ENCODE measurements at regions not wholly inside any gene's neighbourhood (a gene's known extent, or its start where the extent isn't known, plus 50 kb on each side); places are given as distances from the start of the nearest gene placed in this dataset.

GRCh38 chr22:48477031-48477721 lies 1350.5 kb downstream of the BRD1 start:
- peak in 1 of 2 experiments; percentile 29 for DNase-seq (ENCODE audit: low spot score in 2 of 2)
- H3K4me3 ChIP-seq: no peak overlapping the region
- H3K9me3 ChIP-seq: no peaks in the 10 kb centered on the region
- H3K4me1 ChIP-seq: no peaks in the 10 kb centered on the region; the same call in 1 of the 2 replicates
- in situ Hi-C loops (cut with MboI; ENCODE audit: low sequenced_read_pairs): no loop called here
- no peaks in the 10 kb centered on the region for H3K36me3 ChIP-seq (replicated peaks)
- H3K27me3 ChIP-seq (ENCODE audit: low read depth): no peaks in the 10 kb centered on the region

DNA sequence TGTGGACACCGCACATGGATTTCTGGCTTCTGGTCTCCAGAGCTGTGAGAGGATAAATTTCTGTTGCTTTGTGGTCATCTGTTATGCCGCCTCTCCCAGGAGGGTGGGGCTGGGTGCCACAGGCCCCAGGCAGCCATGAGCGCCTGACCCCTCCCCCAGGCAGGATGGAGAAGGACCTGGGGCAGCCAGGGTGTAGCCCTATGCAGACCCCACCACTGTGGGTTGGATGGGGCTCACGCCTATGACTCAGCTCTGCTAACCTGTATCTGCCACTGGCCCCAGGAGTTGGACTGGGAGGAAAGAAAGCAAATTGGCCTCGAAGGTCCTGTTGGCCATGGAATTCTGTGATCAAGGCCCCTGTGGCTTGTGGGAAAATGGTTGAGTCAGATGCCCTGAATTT lies 1351.1 kb downstream of the BRD1 start:
- H3K9me3 ChIP-seq: no peaks in the 10 kb centered on the region
- DNase-seq (ENCODE audit: low spot score in 2 of 2): no peak
- no peaks in the 10 kb centered on the region for H3K27me3 ChIP-seq (ENCODE audit: low read depth)
- no peaks in the 10 kb centered on the region; the same call in 1 of the 2 replicates for H3K4me1 ChIP-seq
- in situ Hi-C loops (cut with MboI; ENCODE audit: low sequenced_read_pairs): no loop called here
- H3K4me3 ChIP-seq: no peak overlapping the region
- no peaks in the 10 kb centered on the region for H3K36me3 ChIP-seq (replicated peaks)

DNA sequence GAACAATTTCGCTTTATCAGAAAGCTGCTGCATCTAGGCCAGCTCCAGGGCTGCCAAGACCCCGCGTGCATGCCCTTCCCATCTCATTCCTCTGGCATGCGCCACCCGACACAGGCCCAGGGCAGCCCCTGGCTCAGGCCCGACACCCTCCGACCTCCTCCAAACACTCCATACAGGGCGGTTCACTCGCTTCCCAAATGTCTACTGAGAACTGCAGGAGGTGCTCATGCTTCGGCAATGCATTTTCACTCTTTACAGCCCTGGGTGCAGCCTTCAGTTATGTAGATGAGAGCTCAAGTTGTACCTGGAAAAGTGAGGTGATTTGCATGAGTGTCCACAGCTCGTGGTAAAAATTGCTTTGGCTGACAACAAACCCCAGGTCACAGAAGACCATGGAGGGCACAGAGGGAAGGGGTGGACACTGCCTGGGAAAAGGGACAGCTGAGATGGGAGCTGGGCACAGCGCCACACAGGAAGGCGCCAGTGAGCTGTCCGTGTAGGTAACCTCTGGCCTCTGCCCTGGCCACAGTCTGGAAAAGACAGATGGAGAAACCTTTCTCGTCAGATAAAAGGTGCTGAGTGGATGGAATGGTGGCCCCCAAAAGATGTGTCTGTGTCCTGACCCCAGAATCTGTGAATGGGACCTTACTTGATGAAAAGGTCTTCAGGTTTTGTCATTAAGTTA lies 1351.9 kb downstream of the BRD1 start:
- no peak overlapping the region for H3K4me3 ChIP-seq
- H3K27me3 ChIP-seq (ENCODE audit: low read depth): no peaks in the 10 kb centered on the region
- in situ Hi-C loops (cut with MboI; ENCODE audit: low sequenced_read_pairs): no loop called here
- H3K4me1 ChIP-seq: no peaks in the 10 kb centered on the region; the same call in 1 of the 2 replicates
- no peaks in the 10 kb centered on the region for H3K36me3 ChIP-seq (replicated peaks)
- no peaks in the 10 kb centered on the region for H3K9me3 ChIP-seq
- no peak for DNase-seq (ENCODE audit: low spot score in 2 of 2)

DNA sequence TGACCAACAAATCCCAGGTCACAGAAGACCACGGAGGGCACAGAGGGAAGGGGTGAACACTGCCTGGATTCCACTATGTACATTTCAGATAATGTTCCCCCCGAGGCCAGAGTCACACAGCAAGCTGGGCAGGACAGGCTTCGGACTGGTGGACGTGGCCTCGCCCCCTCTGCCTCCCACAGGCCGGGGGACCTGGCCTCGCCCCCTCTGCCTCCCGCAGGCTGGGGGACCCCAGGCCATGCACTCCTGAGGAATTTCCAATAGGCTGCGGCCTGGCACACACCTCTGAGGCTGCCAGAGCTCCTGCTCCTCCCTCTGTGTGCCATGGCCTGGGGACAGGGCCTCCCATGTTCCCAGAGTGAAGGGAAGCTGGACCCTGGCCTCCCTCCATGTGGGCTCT lies 1352.8 kb downstream of the BRD1 start:
- Histone ChIP-seq H3K27me3 (ENCODE audit: low read depth) (no peaks in the 10 kb centered on the region), H3K36me3 (replicated peaks) (no peaks in the 10 kb centered on the region), H3K9me3 (no peaks in the 10 kb centered on the region), H3K4me1 (no peaks in the 10 kb centered on the region; the same call in 1 of the 2 replicates), H3K4me3 (no peak overlapping the region)
- DNase-seq (ENCODE audit: low spot score in 2 of 2): no peak
- in situ Hi-C loops (cut with MboI; ENCODE audit: low sequenced_read_pairs): no loop called here

GRCh38 chr22:48473202-48473601 lies 1354.5 kb downstream of the BRD1 start:
- no peaks in the 10 kb centered on the region; the same call in 1 of the 2 replicates for H3K4me1 ChIP-seq
- in situ Hi-C loops (cut with MboI; ENCODE audit: low sequenced_read_pairs): no loop called here
- no peaks in the 10 kb centered on the region for H3K36me3 ChIP-seq (replicated peaks)

GRCh38 chr22:48464246-48464645 lies 1363.4 kb downstream of the BRD1 start:
- Histone ChIP-seq H3K4me3 (no peak overlapping the region), H3K36me3 (replicated peaks) (no peaks in the 10 kb centered on the region), H3K4me1 (no peaks in the 10 kb centered on the region), H3K27me3 (ENCODE audit: low read depth) (no peaks in the 10 kb centered on the region), H3K9me3 (no peaks in the 10 kb centered on the region)
- no peak for DNase-seq (ENCODE audit: low spot score in 2 of 2)
- in situ Hi-C loops (cut with MboI; ENCODE audit: low sequenced_read_pairs): no loop called here

More at GRCh38 chr22:48473202-48473601, 1354.5 kb downstream of the BRD1 start:
- DNase-seq (ENCODE audit: low spot score in 2 of 2): no peak
- Histone ChIP-seq H3K9me3 (no peaks in the 10 kb centered on the region), H3K4me3 (no peak overlapping the region), H3K27me3 (ENCODE audit: low read depth) (no peaks in the 10 kb centered on the region)

GRCh38 chr22:48459859-48460823 lies 1367.5 kb downstream of the BRD1 start:
- no peaks in the 10 kb centered on the region for H3K9me3 ChIP-seq
- H3K36me3 ChIP-seq (replicated peaks): no peaks in the 10 kb centered on the region
- no peaks in the 10 kb centered on the region for H3K4me1 ChIP-seq
- H3K27me3 ChIP-seq (ENCODE audit: low read depth): no peaks in the 10 kb centered on the region
- H3K4me3 ChIP-seq: no peak overlapping the region
- in situ Hi-C loops (cut with MboI; ENCODE audit: low sequenced_read_pairs): no loop called here
- no peak for DNase-seq (ENCODE audit: low spot score in 2 of 2)

- no peaks in the 10 kb centered on the region for H3K4me1 ChIP-seq
- in situ Hi-C loops (cut with MboI; ENCODE audit: low sequenced_read_pairs): no loop called here
Observed at GRCh38 chr22:48459259-48459658, 1368.4 kb downstream of the BRD1 start.

DNA sequence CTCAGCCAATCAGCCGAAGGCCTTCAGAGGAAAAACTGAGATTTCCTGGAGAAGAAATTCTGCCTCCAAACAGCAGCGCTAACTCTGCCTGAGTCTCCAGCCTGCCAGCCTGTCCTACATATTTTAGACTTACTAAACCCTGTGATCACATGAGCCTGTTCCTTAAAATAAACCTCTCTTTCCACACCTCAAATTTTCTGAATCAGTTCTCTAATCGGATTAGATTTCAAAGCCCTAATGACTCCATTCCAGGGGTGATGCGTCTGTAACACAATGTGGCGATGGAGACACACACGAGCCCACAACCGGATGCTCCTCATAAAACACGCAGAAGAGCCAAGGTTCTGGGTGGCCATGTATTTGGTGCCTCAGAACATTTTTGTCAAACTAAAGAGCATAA lies 1371.2 kb downstream of the BRD1 start:
- Histone ChIP-seq H3K27me3 (ENCODE audit: low read depth) (no peaks in the 10 kb centered on the region), H3K4me3 (no peak overlapping the region), H3K36me3 (replicated peaks) (no peaks in the 10 kb centered on the region), H3K4me1 (no peaks in the 10 kb centered on the region), H3K9me3 (no peaks in the 10 kb centered on the region)
- in situ Hi-C loops (cut with MboI; ENCODE audit: low sequenced_read_pairs): no loop called here
- DNase-seq (ENCODE audit: low spot score in 2 of 2): no peak

More at GRCh38 chr22:48459259-48459658, 1368.4 kb downstream of the BRD1 start:
- Histone ChIP-seq H3K27me3 (ENCODE audit: low read depth) (no peaks in the 10 kb centered on the region), H3K9me3 (no peaks in the 10 kb centered on the region), H3K36me3 (replicated peaks) (no peaks in the 10 kb centered on the region), H3K4me3 (no peak overlapping the region)
- DNase-seq (ENCODE audit: low spot score in 2 of 2): no peak

DNA sequence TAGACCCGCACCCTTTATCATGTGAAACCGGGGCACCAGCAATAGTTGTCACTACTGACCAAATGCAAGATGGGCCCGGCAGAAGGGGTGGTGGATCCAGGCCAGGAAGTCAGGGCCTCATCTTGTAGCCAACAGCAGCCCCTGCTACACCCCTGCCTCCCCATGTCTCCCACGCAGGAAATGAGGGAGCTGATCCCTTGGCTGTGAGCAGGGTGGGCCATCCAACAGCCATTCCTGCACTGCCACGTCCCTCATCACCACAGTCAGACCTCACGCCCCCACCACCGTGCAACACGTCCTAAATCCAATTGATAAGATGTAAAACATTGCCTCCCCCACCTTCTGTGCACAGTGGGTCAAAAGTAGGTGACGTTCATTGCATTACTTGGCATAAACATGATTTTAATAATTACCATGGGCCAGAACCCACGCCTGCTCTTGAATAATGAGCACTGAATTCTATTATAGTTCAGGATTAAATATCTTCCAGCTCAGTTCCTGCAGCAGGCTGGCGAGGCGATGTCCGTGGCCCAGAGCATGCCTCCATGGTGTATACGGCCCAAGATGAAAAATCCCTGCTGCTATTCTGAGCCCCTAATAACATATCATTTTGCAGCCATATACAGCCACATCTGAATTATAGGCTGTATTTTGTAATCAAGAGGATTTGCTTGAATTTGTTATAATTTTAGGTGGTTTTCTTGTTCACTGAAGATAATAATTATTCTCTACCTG lies 1373.8 kb downstream of the BRD1 start:
- no peak overlapping the region for H3K4me3 ChIP-seq
- H3K27me3 ChIP-seq (ENCODE audit: low read depth): no peaks in the 10 kb centered on the region
- DNase-seq (ENCODE audit: low spot score in 2 of 2): no peak
- no peaks in the 10 kb centered on the region for H3K4me1 ChIP-seq
- H3K9me3 ChIP-seq: no peaks in the 10 kb centered on the region
- H3K36me3 ChIP-seq (replicated peaks): no peaks in the 10 kb centered on the region
- in situ Hi-C loops (cut with MboI; ENCODE audit: low sequenced_read_pairs): no loop called here

GRCh38 chr22:48453171-48453570 lies 1374.5 kb downstream of the BRD1 start:
- Histone ChIP-seq H3K27me3 (ENCODE audit: low read depth) (no peaks in the 10 kb centered on the region), H3K36me3 (replicated peaks) (no peaks in the 10 kb centered on the region), H3K4me1 (no peaks in the 10 kb centered on the region), H3K9me3 (no peaks in the 10 kb centered on the region), H3K4me3 (no peak overlapping the region)
- DNase-seq (ENCODE audit: low spot score in 2 of 2): no peak
- in situ Hi-C loops (cut with MboI; ENCODE audit: low sequenced_read_pairs): no loop called here

DNA sequence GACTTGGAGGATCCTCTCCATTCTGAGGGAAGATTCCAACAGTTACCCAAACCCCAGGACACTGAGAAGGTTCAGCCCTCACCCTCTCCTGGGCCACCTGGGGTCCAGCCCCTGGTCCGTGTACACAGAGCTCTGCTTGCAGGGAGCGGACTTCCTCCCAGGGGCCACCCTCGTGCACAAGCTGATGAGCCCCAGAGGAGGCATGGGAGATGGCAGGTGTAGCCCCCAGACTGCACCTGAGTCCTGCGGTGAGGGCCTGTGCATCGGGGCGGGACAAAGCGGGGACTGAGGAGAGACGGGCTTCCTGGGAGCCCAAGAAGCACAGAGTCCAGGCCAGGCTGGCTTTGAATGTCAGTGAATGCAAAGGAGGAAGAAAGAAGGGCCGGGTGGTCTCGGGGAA lies 1374.9 kb downstream of the BRD1 start:
- Histone ChIP-seq H3K4me1 (no peaks in the 10 kb centered on the region), H3K27me3 (ENCODE audit: low read depth) (no peaks in the 10 kb centered on the region), H3K4me3 (no peak overlapping the region), H3K9me3 (no peaks in the 10 kb centered on the region), H3K36me3 (replicated peaks) (no peaks in the 10 kb centered on the region)
- in situ Hi-C loops (cut with MboI; ENCODE audit: low sequenced_read_pairs): no loop called here
- no peak for DNase-seq (ENCODE audit: low spot score in 2 of 2)

DNA sequence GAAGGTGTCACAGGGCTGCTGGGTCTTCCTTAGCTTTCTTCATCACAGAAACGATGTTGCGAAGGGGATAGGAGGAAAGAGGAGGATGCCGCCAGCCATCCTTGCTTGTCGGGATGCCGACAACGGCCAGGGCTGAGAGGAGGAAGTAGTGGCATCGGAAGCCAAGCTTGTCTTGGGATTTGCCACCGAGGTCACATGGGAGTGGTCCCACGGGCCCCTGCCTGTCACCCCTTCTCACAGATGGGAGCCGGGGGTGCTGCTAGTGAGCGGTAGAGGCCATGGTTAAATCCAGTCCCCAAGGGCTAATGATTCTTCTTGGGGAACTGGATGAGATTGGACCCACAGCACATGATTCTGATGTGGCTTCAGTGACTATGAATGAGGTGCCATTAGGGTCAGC lies 1375.8 kb downstream of the BRD1 start:
- in situ Hi-C loops (cut with MboI; ENCODE audit: low sequenced_read_pairs): no loop called here
- H3K36me3 ChIP-seq (replicated peaks): no peaks in the 10 kb centered on the region
- DNase-seq (ENCODE audit: low spot score in 2 of 2): no peak
- no peak overlapping the region for H3K4me3 ChIP-seq
- no peaks in the 10 kb centered on the region for H3K4me1 ChIP-seq
- no peaks in the 10 kb centered on the region for H3K9me3 ChIP-seq
- no peaks in the 10 kb centered on the region for H3K27me3 ChIP-seq (ENCODE audit: low read depth)
